ENCODE measurements at regions not wholly inside any gene's neighbourhood (a gene's known extent, or its start where the extent isn't known, plus 50 kb on each side); places are given as distances from the start of the nearest gene placed in this dataset.

DNA sequence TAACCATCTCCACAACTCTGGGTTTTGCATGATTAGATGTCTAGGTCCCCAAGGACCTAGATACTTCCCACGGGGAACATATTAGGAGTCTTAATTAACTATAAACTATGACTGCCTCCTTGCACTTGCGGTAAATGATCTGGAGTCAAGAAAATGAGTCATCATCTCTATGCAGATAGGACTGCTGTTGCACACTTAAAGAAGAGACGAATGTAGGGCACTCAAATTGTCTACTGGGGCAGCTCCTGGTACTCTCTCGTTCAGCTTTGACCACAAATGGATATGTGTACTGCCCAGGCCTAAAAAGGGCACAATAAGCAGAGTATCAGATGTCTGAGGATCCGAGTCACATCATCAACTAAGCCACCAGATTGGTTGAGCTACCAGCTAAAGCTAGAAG is 1783.4 kb upstream of the AGA start:
- TF ChIP-seq, protein P1, sequence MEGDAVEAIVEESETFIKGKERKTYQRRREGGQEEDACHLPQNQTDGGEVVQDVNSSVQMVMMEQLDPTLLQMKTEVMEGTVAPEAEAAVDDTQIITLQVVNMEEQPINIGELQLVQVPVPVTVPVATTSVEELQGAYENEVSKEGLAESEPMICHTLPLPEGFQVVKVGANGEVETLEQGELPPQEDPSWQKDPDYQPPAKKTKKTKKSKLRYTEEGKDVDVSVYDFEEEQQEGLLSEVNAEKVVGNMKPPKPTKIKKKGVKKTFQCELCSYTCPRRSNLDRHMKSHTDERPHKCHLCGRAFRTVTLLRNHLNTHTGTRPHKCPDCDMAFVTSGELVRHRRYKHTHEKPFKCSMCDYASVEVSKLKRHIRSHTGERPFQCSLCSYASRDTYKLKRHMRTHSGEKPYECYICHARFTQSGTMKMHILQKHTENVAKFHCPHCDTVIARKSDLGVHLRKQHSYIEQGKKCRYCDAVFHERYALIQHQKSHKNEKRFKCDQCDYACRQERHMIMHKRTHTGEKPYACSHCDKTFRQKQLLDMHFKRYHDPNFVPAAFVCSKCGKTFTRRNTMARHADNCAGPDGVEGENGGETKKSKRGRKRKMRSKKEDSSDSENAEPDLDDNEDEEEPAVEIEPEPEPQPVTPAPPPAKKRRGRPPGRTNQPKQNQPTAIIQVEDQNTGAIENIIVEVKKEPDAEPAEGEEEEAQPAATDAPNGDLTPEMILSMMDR (IDR thresholded peaks at IDR 0.05; ENCODE audit: control extremely low read depth, extremely low read depth): no peak

DNA sequence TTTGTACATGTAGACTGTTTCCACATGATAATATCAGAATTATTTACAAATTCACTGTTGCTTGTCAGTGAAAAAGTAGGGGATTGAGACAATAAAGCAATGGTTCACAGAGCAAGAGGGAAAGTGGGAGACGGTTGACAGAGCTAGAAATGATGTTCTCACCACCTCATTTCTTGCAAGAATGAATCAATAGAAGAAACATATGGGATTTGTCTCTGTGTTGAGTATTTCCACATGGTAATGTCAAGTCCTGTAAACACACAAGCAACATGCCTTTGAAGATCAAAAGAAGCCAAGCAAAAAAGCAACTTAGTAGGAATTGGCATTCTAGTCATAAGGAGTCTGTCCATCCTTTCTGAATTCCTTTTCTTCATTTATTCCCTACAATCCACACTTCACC is 1806.6 kb upstream of the AGA start:
- no peak overlapping the region for H3K9ac ChIP-seq (ENCODE audit: insufficient read depth in 1 of 2, low read length in 2 of 2)
- TF ChIP-seq, protein P1 (IDR thresholded peaks at IDR 0.05; ENCODE audit: control extremely low read depth, extremely low read depth): no peak
- H3K4me3 ChIP-seq: no peak overlapping the region
- H3K4me1 ChIP-seq (ENCODE audit: control insufficient read depth in 5 of 5, insufficient read depth in 5 of 5, low read length in 5 of 5): peaks cover 0 to 7% (median 0%) of the 10 kb centered on the region in 5 donors
- H3K27ac ChIP-seq (ENCODE audit: low read depth in 1 of 2, low read length in 1 of 2): no peak overlapping the region
- H3K36me3 ChIP-seq (ENCODE audit: control insufficient read depth in 4 of 4, insufficient read depth in 4 of 4, low read length in 4 of 4): no peaks in the 10 kb centered on the region
- ATAC-seq (ENCODE audit: insufficient read depth, low FRiP score) (no peak), DNase-seq (peak; percentile 39 to 93 (median 87))
- WGBS, 2 donors: 53 to 75% methylated on average over 1 of the region's 1 CpG
- no peaks in the 10 kb centered on the region for H3K27me3 ChIP-seq (ENCODE audit: control insufficient read depth in 3 of 3, insufficient read depth in 3 of 3, low read length in 2 of 3)
- H3K9me3 ChIP-seq (ENCODE audit: control insufficient read depth in 4 of 4, insufficient read depth in 3 of 4, low read length in 3 of 4): peaks cover 0 to 3% (median 0%) of the 10 kb centered on the region in 4 donors

More for the DNA sequence above, 1783.4 kb upstream of the AGA start:
- Histone ChIP-seq H3K27me3 (ENCODE audit: control insufficient read depth in 3 of 3, insufficient read depth in 3 of 3, low read length in 2 of 3) (no peaks in the 10 kb centered on the region), H3K27ac (ENCODE audit: low read depth in 1 of 2, low read length in 1 of 2) (no peak overlapping the region), H3K4me1 (ENCODE audit: control insufficient read depth in 5 of 5, insufficient read depth in 5 of 5, low read length in 5 of 5) (no peaks in the 10 kb centered on the region), H3K9me3 (ENCODE audit: control insufficient read depth in 4 of 4, insufficient read depth in 3 of 4, low read length in 3 of 4) (no peaks in the 10 kb centered on the region), H3K36me3 (ENCODE audit: control insufficient read depth in 4 of 4, insufficient read depth in 4 of 4, low read length in 4 of 4) (no peaks in the 10 kb centered on the region), H3K4me3 (no peak overlapping the region), H3K9ac (ENCODE audit: insufficient read depth in 1 of 2, low read length in 2 of 2) (no peak overlapping the region)
- 78% methylated on average over 5 of the region's 5 CpGs for WGBS, 2 donors
- no peak for ATAC-seq (ENCODE audit: insufficient read depth, low FRiP score)
- no peak for DNase-seq

DNA sequence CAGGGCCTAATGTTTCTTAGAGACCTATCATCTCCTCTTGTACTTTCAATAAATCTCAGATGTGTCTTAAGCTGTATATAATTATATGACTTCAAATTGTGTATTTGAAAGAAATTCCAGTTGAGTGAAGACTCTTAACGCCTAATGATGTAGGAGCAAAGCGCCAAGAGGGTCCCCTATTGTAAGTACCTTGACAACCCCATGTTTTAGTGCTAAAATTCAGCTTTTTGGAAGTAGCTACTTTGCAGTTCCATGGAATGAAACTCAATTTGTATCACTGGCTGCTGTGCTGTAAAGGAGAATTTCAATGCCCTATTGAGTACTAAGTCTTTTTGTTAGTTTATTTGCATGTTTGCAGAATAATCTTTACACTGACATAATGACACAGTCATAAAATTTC is 1826.6 kb upstream of the AGA start:
- Histone ChIP-seq H3K4me1 (ENCODE audit: control insufficient read depth in 5 of 5, insufficient read depth in 5 of 5, low read length in 5 of 5) (no peaks in the 10 kb centered on the region), H3K27ac (ENCODE audit: low read depth in 1 of 2, low read length in 1 of 2) (no peak overlapping the region), H3K9ac (ENCODE audit: insufficient read depth in 1 of 2, low read length in 2 of 2) (no peak overlapping the region), H3K9me3 (ENCODE audit: control insufficient read depth in 4 of 4, insufficient read depth in 3 of 4, low read length in 3 of 4) (peaks cover 0 to 5% (median 0%) of the 10 kb centered on the region in 4 donors), H3K27me3 (ENCODE audit: control insufficient read depth in 3 of 3, insufficient read depth in 3 of 3, low read length in 2 of 3) (no peaks in the 10 kb centered on the region), H3K36me3 (ENCODE audit: control insufficient read depth in 4 of 4, insufficient read depth in 4 of 4, low read length in 4 of 4) (no peaks in the 10 kb centered on the region), H3K4me3 (no peak overlapping the region)
- TF ChIP-seq, protein P1 (IDR thresholded peaks at IDR 0.05; ENCODE audit: control extremely low read depth, extremely low read depth): no peak
- 86 to 91% methylated on average over 2 of the region's 2 CpGs for WGBS, 2 donors
- ATAC-seq (ENCODE audit: insufficient read depth, low FRiP score) (no peak), DNase-seq (no peak)

DNA sequence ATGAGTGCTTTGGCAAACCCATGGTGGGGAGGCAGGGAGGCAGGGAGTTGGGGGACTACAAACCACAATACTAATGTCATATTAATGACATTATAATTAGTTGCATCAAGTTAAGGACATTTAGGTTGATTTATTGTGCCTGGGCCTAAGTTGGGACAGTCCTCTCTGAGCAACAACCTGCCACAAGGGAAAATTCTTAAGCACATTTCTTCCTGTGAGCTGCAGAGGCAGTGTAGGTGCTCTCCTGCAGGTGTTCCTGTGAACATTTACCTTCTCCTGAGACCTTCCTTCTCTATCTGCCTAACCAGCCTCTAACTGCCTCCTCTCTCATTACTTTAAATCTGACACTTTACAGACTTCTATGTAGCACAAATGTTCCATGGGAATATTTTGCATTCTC is 1830.0 kb upstream of the AGA start:
- Histone ChIP-seq H3K4me3 (no peak overlapping the region), H3K27me3 (ENCODE audit: control insufficient read depth in 3 of 3, insufficient read depth in 3 of 3, low read length in 2 of 3) (no peaks in the 10 kb centered on the region), H3K36me3 (ENCODE audit: control insufficient read depth in 4 of 4, insufficient read depth in 4 of 4, low read length in 4 of 4) (no peaks in the 10 kb centered on the region), H3K9me3 (ENCODE audit: control insufficient read depth in 4 of 4, insufficient read depth in 3 of 4, low read length in 3 of 4) (no peaks in the 10 kb centered on the region), H3K4me1 (ENCODE audit: control insufficient read depth in 5 of 5, insufficient read depth in 5 of 5, low read length in 5 of 5) (no peaks in the 10 kb centered on the region), H3K9ac (ENCODE audit: insufficient read depth in 1 of 2, low read length in 2 of 2) (no peak overlapping the region), H3K27ac (ENCODE audit: low read depth in 1 of 2, low read length in 1 of 2) (no peak overlapping the region)
- DNase-seq: no peak
- TF ChIP-seq, protein P1 (IDR thresholded peaks at IDR 0.05; ENCODE audit: control extremely low read depth, extremely low read depth): no peak
- ATAC-seq (ENCODE audit: insufficient read depth, low FRiP score): no peak
